ENCODE measurements at regions not wholly inside any gene's neighbourhood (a gene's known extent, or its start where the extent isn't known, plus 50 kb on each side); places are given as distances from the start of the nearest gene placed in this dataset.

DNA sequence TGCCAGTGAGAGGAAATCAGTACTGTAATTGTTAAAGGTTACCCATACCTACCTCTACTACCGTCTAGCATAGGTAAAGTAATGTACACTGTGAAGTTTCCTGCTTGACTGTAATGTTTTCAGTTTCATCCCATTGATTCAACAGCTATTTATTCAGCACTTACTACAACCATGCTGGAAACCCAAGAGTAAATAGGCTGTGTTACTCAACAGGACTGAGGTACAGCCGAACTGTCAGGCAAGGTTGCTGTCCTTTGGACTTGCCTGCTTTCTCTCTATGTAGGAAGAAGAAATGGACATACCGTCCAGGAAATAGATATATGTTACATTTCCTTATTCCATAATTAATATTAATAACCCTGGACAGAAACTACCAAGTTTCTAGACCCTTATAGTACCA lies 265.5 kb downstream of the NR2F2 start:
- TF ChIP-seq ZBTB48 (tag by site-specific recombination; IDR thresholded peaks at IDR 0.05), result no peak
- TF ChIP-seq, protein P1, sequence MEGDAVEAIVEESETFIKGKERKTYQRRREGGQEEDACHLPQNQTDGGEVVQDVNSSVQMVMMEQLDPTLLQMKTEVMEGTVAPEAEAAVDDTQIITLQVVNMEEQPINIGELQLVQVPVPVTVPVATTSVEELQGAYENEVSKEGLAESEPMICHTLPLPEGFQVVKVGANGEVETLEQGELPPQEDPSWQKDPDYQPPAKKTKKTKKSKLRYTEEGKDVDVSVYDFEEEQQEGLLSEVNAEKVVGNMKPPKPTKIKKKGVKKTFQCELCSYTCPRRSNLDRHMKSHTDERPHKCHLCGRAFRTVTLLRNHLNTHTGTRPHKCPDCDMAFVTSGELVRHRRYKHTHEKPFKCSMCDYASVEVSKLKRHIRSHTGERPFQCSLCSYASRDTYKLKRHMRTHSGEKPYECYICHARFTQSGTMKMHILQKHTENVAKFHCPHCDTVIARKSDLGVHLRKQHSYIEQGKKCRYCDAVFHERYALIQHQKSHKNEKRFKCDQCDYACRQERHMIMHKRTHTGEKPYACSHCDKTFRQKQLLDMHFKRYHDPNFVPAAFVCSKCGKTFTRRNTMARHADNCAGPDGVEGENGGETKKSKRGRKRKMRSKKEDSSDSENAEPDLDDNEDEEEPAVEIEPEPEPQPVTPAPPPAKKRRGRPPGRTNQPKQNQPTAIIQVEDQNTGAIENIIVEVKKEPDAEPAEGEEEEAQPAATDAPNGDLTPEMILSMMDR (tag by site-specific recombination; IDR thresholded peaks at IDR 0.05), result no peak
- TF ChIP-seq TCF7L2 (IDR thresholded peaks at IDR 0.05; ENCODE audit: borderline replicate concordance, low read depth, low read length), result no peak
- no peak for TF ChIP-seq ZNF610 (tag by site-specific recombination; IDR thresholded peaks at IDR 0.05; ENCODE audit: borderline replicate concordance)
- TF ChIP-seq ZNF311 (tag by site-specific recombination; IDR thresholded peaks at IDR 0.05; ENCODE audit: borderline replicate concordance), result no peak
- TF ChIP-seq YY1 (tag by site-specific recombination; IDR thresholded peaks at IDR 0.05), result no peak
- TF ChIP-seq ZNF274 (IDR thresholded peaks at IDR 0.05; ENCODE audit: low read length), result no peak
- no peak for TF ChIP-seq ZNF274 (tag by site-specific recombination; IDR thresholded peaks at IDR 0.05; ENCODE audit: borderline replicate concordance)
- no peak for TF ChIP-seq ZNF48 (tag by site-specific recombination; IDR thresholded peaks at IDR 0.05)
- TF ChIP-seq, protein P2, sequence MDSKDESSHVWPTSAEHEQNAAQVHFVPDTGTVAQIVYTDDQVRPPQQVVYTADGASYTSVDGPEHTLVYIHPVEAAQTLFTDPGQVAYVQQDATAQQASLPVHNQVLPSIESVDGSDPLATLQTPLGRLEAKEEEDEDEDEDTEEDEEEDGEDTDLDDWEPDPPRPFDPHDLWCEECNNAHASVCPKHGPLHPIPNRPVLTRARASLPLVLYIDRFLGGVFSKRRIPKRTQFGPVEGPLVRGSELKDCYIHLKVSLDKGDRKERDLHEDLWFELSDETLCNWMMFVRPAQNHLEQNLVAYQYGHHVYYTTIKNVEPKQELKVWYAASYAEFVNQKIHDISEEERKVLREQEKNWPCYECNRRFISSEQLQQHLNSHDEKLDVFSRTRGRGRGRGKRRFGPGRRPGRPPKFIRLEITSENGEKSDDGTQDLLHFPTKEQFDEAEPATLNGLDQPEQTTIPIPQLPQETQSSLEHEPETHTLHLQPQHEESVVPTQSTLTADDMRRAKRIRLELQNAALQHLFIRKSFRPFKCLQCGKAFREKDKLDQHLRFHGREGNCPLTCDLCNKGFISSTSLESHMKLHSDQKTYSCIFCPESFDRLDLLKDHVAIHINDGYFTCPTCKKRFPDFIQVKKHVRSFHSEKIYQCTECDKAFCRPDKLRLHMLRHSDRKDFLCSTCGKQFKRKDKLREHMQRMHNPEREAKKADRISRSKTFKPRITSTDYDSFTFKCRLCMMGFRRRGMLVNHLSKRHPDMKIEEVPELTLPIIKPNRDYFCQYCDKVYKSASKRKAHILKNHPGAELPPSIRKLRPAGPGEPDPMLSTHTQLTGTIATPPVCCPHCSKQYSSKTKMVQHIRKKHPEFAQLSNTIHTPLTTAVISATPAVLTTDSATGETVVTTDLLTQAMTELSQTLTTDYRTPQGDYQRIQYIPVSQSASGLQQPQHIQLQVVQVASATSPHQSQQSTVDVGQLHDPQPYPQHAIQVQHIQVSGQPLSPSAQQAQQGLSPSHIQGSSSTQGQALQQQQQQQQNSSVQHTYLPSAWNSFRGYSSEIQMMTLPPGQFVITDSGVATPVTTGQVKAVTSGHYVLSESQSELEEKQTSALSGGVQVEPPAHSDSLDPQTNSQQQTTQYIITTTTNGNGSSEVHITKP (tag by site-specific recombination; IDR thresholded peaks at IDR 0.05), result no peak
- TF ChIP-seq, protein P3, sequence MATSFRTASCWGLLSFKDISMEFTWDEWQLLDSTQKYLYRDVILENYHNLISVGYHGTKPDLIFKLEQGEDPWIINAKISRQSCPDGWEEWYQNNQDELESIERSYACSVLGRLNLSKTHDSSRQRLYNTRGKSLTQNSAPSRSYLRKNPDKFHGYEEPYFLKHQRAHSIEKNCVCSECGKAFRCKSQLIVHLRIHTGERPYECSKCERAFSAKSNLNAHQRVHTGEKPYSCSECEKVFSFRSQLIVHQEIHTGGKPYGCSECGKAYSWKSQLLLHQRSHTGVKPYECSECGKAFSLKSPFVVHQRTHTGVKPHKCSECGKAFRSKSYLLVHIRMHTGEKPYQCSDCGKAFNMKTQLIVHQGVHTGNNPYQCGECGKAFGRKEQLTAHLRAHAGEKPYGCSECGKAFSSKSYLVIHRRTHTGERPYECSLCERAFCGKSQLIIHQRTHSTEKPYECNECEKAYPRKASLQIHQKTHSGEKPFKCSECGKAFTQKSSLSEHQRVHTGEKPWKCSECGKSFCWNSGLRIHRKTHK (tag by site-specific recombination; IDR thresholded peaks at IDR 0.05), result no peak
- TF ChIP-seq, protein P4, sequence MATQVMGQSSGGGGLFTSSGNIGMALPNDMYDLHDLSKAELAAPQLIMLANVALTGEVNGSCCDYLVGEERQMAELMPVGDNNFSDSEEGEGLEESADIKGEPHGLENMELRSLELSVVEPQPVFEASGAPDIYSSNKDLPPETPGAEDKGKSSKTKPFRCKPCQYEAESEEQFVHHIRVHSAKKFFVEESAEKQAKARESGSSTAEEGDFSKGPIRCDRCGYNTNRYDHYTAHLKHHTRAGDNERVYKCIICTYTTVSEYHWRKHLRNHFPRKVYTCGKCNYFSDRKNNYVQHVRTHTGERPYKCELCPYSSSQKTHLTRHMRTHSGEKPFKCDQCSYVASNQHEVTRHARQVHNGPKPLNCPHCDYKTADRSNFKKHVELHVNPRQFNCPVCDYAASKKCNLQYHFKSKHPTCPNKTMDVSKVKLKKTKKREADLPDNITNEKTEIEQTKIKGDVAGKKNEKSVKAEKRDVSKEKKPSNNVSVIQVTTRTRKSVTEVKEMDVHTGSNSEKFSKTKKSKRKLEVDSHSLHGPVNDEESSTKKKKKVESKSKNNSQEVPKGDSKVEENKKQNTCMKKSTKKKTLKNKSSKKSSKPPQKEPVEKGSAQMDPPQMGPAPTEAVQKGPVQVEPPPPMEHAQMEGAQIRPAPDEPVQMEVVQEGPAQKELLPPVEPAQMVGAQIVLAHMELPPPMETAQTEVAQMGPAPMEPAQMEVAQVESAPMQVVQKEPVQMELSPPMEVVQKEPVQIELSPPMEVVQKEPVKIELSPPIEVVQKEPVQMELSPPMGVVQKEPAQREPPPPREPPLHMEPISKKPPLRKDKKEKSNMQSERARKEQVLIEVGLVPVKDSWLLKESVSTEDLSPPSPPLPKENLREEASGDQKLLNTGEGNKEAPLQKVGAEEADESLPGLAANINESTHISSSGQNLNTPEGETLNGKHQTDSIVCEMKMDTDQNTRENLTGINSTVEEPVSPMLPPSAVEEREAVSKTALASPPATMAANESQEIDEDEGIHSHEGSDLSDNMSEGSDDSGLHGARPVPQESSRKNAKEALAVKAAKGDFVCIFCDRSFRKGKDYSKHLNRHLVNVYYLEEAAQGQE (tag by site-specific recombination; IDR thresholded peaks at IDR 0.05), result no peak
- TF ChIP-seq ZNF133 (tag by site-specific recombination; IDR thresholded peaks at IDR 0.05), result no peak
- no peak for TF ChIP-seq ZBTB20 (tag by site-specific recombination; IDR thresholded peaks at IDR 0.05)

Data from HEK293 (cell line).